K562 (cell line): ENCODE measurements at regions not wholly inside any gene's neighbourhood (a gene's known extent, or its start where the extent isn't known, plus 50 kb on each side); places are given as distances from the start of the nearest gene placed in this dataset.

ENCODE experiments used
- CCAR2 ChIP-seq: fragments of 200-400 bp; formaldehyde crosslinking; IDR thresholded peaks from 2 replicates; pipeline ENCODE4 v1.6.1; 2017; ENCODE audit warnings: mild to moderate bottlenecking, low read depth, low read length
- COPS2 ChIP-seq: fragments of 450-650 bp; conservative IDR thresholded peaks from 2 replicates; pipeline ENCODE4 v1.6.1; 2016; ENCODE audit warnings: mild to moderate bottlenecking, moderate library complexity
- CTCF ChIP-seq, 3 experiments: IDR thresholded peaks in 2 of 3; conservative IDR thresholded peaks in 1 of 3; 2 replicates each; pipeline ENCODE4 v1.5.1; 2011 to 2012; ENCODE audit warnings: low read length in 3 of 3, mild to moderate bottlenecking in 3 of 3, control low read depth in 2 of 3, improper control_type of control experiment in 1 of 3, inconsistent platforms in 1 of 3, low read depth in 1 of 3, mixed read lengths in 1 of 3, moderate library complexity in 1 of 3; ENCODE audit not compliant: insufficient read depth in 2 of 3
- EP300 ChIP-seq: IDR thresholded peaks from 2 replicates; pipeline ENCODE4 v1.6.1; 2012; ENCODE audit warnings: low read length, improper control_type of control experiment
- MAFF ChIP-seq: IDR thresholded peaks from 2 replicates; pipeline ENCODE4 v1.6.1; 2012; ENCODE audit warnings: low read length, improper control_type of control experiment
- POLR2B ChIP-seq: fragments of 450-650 bp; IDR thresholded peaks from 2 replicates; pipeline ENCODE4 v1.6.1; 2018; ENCODE audit warnings: low read depth; ENCODE audit not compliant: partially characterized antibody
- RNF2 ChIP-seq: sonication (generic); IDR thresholded peaks from 2 replicates; pipeline ENCODE4 v1.6.1; 2016
- THAP12 ChIP-seq: fragments of 250-450 bp; sonication (Bioruptor Pico); IDR thresholded peaks from 2 replicates; pipeline ENCODE4 v1.9.0; 2021; ENCODE audit warnings: mild to moderate bottlenecking, inconsistent platforms
- ZEB2 ChIP-seq: fragments of 450-650 bp; IDR thresholded peaks from 2 replicates; pipeline ENCODE4 v1.6.1; 2016
- ZNF282 ChIP-seq: sonication (generic); formaldehyde crosslinking; IDR thresholded peaks from 2 replicates; pipeline ENCODE4 v1.8.1; 2023; ENCODE audit warnings: missing genetic modification reagents
- TF ChIP-seq, protein P1 (sequence below), 2 experiments: fragments of 450-650 bp; IDR thresholded peaks; 2 replicates each; pipeline ENCODE4 v1.6.1; 2016
- TF ChIP-seq, protein P2 (sequence below): sonication (generic); formaldehyde crosslinking; IDR thresholded peaks from 2 replicates; pipeline ENCODE4 v1.5.0; 2020; ENCODE audit warnings: missing genetic modification reagents

- TF ChIP-seq COPS2 (no peak), EP300 (no peak), THAP12 (CRISPR knock-in tag) (no peak), ZNF282 (CRISPR knock-in tag) (no peak), CTCF (IDR thresholded peaks at IDR 0.05 in 2 of 3, conservative IDR thresholded peaks at IDR 0.05 in 1 of 3; ENCODE audit: insufficient read depth in 2 of 3, low read depth in 1 of 3, low read length in 3 of 3) (no peak), POLR2B (no peak), MAFF (no peak), ZEB2 (no peak), RNF2 (no peak), CCAR2 (no peak)
- TF ChIP-seq, protein P1, sequence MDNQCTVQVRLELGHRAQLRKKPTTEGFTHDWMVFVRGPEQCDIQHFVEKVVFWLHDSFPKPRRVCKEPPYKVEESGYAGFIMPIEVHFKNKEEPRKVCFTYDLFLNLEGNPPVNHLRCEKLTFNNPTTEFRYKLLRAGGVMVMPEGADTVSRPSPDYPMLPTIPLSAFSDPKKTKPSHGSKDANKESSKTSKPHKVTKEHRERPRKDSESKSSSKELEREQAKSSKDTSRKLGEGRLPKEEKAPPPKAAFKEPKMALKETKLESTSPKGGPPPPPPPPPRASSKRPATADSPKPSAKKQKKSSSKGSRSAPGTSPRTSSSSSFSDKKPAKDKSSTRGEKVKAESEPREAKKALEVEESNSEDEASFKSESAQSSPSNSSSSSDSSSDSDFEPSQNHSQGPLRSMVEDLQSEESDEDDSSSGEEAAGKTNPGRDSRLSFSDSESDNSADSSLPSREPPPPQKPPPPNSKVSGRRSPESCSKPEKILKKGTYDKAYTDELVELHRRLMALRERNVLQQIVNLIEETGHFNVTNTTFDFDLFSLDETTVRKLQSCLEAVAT (IDR thresholded peaks at IDR 0.05): no peak
- TF ChIP-seq, protein P2, sequence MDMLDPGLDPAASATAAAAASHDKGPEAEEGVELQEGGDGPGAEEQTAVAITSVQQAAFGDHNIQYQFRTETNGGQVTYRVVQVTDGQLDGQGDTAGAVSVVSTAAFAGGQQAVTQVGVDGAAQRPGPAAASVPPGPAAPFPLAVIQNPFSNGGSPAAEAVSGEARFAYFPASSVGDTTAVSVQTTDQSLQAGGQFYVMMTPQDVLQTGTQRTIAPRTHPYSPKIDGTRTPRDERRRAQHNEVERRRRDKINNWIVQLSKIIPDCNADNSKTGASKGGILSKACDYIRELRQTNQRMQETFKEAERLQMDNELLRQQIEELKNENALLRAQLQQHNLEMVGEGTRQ: no peak
These were observed 1071.8 kb upstream of the PIK3C3 start for GRCh38 chr18:40883271-40883670.
